Smooth muscle cell (in vitro differentiated cells): ENCODE measurements at regions not wholly inside any gene's neighbourhood (a gene's known extent, or its start where the extent isn't known, plus 50 kb on each side); places are given as distances from the start of the nearest gene placed in this dataset. TPM values are rescaled to one million over a fixed set of nuclear protein-coding genes. Genes with fewer than 3 reads are reported as not detected.
"Not testable (repeated sequence)": the region's sequence is repeated elsewhere in the genome, so short reads cannot be mapped to it uniquely, and the experiment has no call there.

Experiments
- DNase-seq: peaks from one replicate; lab custom pipeline; 2025; ENCODE audit not compliant: unreplicated experiment; lab: John Stamatoyannopoulos, UW
- H2AFZ ChIP-seq: fragments of 200-600 bp; sonication (generic); 2 replicates; pipeline ENCODE4 v1.6.0; 2016; ENCODE audit warnings: antibody characterized with exemption, low read depth, mild to moderate bottlenecking
- H3F3A ChIP-seq: fragments of 200-600 bp; sonication (generic); 2 replicates; pipeline ENCODE4 v1.6.0; 2017; ENCODE audit warnings: antibody characterized with exemption, low read depth
- H3K27ac ChIP-seq: fragments of 200-600 bp; sonication (generic); 2 replicates; pipeline ENCODE4 v1.5.1; 2016; ENCODE audit warnings: low read depth, mild to moderate bottlenecking
- H3K27me3 ChIP-seq: fragments of 200-600 bp; sonication (generic); 2 replicates; pipeline ENCODE4 v1.6.1; 2016; ENCODE audit warnings: low read depth, mild to moderate bottlenecking
- H3K36me3 ChIP-seq: fragments of 200-600 bp; sonication (generic); 2 replicates; pipeline ENCODE4 v1.5.1; 2016; ENCODE audit warnings: low read depth
- H3K4me1 ChIP-seq: fragments of 200-600 bp; sonication (generic); 2 replicates; pipeline ENCODE4 v1.5.1; 2016; ENCODE audit warnings: low read depth
- H3K4me2 ChIP-seq: fragments of 200-600 bp; sonication (generic); 2 replicates; pipeline ENCODE4 v1.6.0; 2016; ENCODE audit warnings: mild to moderate bottlenecking
- H3K4me3 ChIP-seq: fragments of 200-600 bp; sonication (generic); 2 replicates; pipeline ENCODE4 v1.5.1; 2016; ENCODE audit warnings: mild to moderate bottlenecking
- H3K79me2 ChIP-seq: fragments of 200-600 bp; sonication (generic); 2 replicates; pipeline ENCODE4 v1.6.0; 2016; ENCODE audit warnings: low read depth, mild to moderate bottlenecking
- H3K9ac ChIP-seq: fragments of 200-600 bp; sonication (generic); 2 replicates; pipeline ENCODE4 v1.6.0; 2016; ENCODE audit warnings: low read depth
- H3K9me3 ChIP-seq: fragments of 200-600 bp; sonication (generic); replicated peaks from 2 replicates; pipeline ENCODE4 v1.5.1; 2016; ENCODE audit warnings: low read depth
- H4K20me1 ChIP-seq: fragments of 200-600 bp; sonication (generic); 2 replicates; pipeline ENCODE4 v1.6.0; 2016; ENCODE audit warnings: low read depth
- WGBS: methylation state at CpG from one replicate; pipeline ENCODE4 v1.1.7; 2016; ENCODE audit warnings: low lambda C conversion rate; 5-methylcytosine and 5-hydroxymethylcytosine counted together
- small RNA-seq: library from RNA; depleted of rRNA; stranded (forward); fragments of <200 nt; gene quantifications from one replicate; pipeline ENCODE3, GENCODE V24; 2014
- TF ChIP-seq, protein P1 (sequence below): fragments of 200-600 bp; sonication (generic); IDR thresholded peaks from 2 replicates; pipeline ENCODE4 v1.5.1; 2017; ENCODE audit warnings: borderline replicate concordance, mild to moderate bottlenecking, antibody characterized with exemption; ENCODE audit not compliant: insufficient read depth, poor library complexity, severe bottlenecking

- Histone ChIP-seq H3K9ac (no peak overlapping the region), H3K79me2 (no peaks in the 10 kb centered on the region), H3K36me3 (no peaks in the 10 kb centered on the region), H3F3A (no peaks in the 10 kb centered on the region), H3K4me3 (no peak overlapping the region), H3K4me2 (no peak overlapping the region), H4K20me1 (no peaks in the 10 kb centered on the region), H3K27ac (no peak overlapping the region), H3K27me3 (no peaks in the 10 kb centered on the region), H3K9me3 (no peaks in the 10 kb centered on the region), H3K4me1 (no peaks in the 10 kb centered on the region), H2AFZ (no peak overlapping the region)
- TF ChIP-seq, protein P1, sequence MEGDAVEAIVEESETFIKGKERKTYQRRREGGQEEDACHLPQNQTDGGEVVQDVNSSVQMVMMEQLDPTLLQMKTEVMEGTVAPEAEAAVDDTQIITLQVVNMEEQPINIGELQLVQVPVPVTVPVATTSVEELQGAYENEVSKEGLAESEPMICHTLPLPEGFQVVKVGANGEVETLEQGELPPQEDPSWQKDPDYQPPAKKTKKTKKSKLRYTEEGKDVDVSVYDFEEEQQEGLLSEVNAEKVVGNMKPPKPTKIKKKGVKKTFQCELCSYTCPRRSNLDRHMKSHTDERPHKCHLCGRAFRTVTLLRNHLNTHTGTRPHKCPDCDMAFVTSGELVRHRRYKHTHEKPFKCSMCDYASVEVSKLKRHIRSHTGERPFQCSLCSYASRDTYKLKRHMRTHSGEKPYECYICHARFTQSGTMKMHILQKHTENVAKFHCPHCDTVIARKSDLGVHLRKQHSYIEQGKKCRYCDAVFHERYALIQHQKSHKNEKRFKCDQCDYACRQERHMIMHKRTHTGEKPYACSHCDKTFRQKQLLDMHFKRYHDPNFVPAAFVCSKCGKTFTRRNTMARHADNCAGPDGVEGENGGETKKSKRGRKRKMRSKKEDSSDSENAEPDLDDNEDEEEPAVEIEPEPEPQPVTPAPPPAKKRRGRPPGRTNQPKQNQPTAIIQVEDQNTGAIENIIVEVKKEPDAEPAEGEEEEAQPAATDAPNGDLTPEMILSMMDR = no peak
- DNase-seq = no peak
- WGBS = 11% methylated on average over 1 of the region's 1 CpG
Measured at GRCh38 chr4:44532851-44533250, 84.2 kb upstream of the KCTD8 start.

GRCh38 chr4:44522761-44523445 lies 74.3 kb upstream of the KCTD8 start:
- no peak for DNase-seq
- Histone ChIP-seq H3K27ac (no peak overlapping the region), H4K20me1 (no peaks in the 10 kb centered on the region), H3K27me3 (no peaks in the 10 kb centered on the region), H3K4me1 (no peaks in the 10 kb centered on the region), H3K9ac (no peak overlapping the region), H2AFZ (no peak overlapping the region), H3K9me3 (no peaks in the 10 kb centered on the region), H3K4me2 (no peak overlapping the region), H3K36me3 (no peaks in the 10 kb centered on the region), H3F3A (no peaks in the 10 kb centered on the region), H3K4me3 (no peak overlapping the region), H3K79me2 (no peaks in the 10 kb centered on the region)
- TF ChIP-seq, protein P1 = no peak
- WGBS = 85% methylated on average over 5 of the region's 5 CpGs

DNA sequence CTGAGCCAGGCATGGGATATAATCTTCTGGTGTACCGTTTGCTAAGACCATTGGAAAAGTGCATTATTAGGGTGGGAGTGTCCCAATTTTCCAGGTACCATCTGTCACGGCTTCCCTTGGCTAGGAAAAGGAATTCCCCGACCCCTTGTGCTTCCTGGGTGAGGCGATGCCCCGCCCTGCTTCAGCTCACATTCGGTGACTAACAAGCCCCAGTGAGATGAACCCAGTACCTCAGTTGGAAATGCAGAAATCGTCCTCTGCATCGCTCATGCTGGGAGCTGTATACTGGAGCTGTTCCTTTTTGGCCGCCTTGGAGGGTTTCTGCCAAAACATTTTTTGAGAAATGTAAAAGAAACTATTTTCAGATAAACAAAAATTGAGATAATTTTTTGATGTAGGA lies 53.6 kb upstream of the KCTD8 start:
- not testable (repeated sequence) for H3K9ac ChIP-seq, DNase-seq, H3K4me2 ChIP-seq, H3K4me1 ChIP-seq, H2AFZ ChIP-seq, H3F3A ChIP-seq, H4K20me1 ChIP-seq, H3K27me3 ChIP-seq, H3K27ac ChIP-seq, H3K9me3 ChIP-seq, H3K4me3 ChIP-seq, H3K79me2 ChIP-seq, H3K36me3 ChIP-seq
- WGBS = 81% methylated on average over 9 of the region's 9 CpGs

Small RNA genes lying in the stretch of these regions (small RNA-seq; reads per million reads assigned to genes)
- not detected for gene AC093852.1
